HepG2 (cell line): ENCODE measurements at regions not wholly inside any gene's neighbourhood (a gene's known extent, or its start where the extent isn't known, plus 50 kb on each side); places are given as distances from the start of the nearest gene placed in this dataset.

Source experiments
- GATAD2A ChIP-seq: IDR thresholded peaks from 2 replicates; pipeline ENCODE4 v1.6.1; 2016
- KIAA2018 ChIP-seq: sonication (generic); formaldehyde crosslinking; IDR thresholded peaks from 2 replicates; pipeline ENCODE4 v1.5.0; 2020; ENCODE audit warnings: mild to moderate bottlenecking, missing genetic modification reagents, borderline replicate concordance
- NKX3-1 ChIP-seq: sonication (generic); formaldehyde crosslinking; IDR thresholded peaks from 2 replicates; pipeline ENCODE4 v1.5.0; 2020; ENCODE audit warnings: missing genetic modification reagents
- THAP8 ChIP-seq: sonication (generic); formaldehyde crosslinking; IDR thresholded peaks from 2 replicates; pipeline ENCODE4 v1.5.1; 2020; ENCODE audit warnings: missing genetic modification reagents, mild to moderate bottlenecking, borderline replicate concordance
- TF ChIP-seq, protein P1 (sequence below): sonication (generic); formaldehyde crosslinking; IDR thresholded peaks from 2 replicates; pipeline ENCODE4 v1.8.0; 2022; ENCODE audit warnings: missing genetic modification reagents, mild to moderate bottlenecking, borderline replicate concordance

DNA sequence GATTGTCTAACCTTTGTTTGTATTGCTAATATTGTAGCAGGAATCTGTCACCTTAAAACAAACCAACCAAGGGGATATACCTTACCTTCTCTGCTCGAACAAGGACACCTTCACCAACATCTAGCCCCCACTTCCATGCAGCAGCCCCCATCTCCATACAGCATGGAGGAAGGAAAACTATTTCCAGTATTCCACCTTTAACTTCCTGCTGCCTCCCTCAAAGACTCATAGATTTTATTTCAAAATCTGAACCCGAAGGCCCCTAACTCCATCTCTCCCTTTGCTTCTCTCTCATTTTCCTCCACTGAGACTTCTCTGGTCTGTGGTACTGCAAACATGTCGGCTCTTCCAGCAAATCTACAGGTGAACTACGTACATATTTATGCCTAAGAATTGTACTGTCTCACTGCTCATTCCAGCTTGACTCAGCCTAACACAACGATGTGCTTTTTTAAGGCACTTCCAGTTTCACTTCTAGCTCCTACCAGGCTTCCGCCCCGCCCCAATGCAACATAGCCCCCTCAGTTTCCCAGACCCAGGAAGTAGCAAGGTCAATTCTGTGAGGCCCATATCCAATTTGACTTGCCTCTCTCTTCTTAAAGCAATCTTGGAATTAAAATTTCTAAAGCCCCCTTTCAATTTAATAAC lies 70.7 kb upstream of the RNF38 start (continued):
- no peak for TF ChIP-seq NKX3-1 (CRISPR knock-in tag)
- no peak for TF ChIP-seq KIAA2018
- TF ChIP-seq THAP8 (CRISPR knock-in tag), result no peak
- TF ChIP-seq, protein P1, sequence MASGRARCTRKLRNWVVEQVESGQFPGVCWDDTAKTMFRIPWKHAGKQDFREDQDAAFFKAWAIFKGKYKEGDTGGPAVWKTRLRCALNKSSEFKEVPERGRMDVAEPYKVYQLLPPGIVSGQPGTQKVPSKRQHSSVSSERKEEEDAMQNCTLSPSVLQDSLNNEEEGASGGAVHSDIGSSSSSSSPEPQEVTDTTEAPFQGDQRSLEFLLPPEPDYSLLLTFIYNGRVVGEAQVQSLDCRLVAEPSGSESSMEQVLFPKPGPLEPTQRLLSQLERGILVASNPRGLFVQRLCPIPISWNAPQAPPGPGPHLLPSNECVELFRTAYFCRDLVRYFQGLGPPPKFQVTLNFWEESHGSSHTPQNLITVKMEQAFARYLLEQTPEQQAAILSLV (CRISPR knock-in tag), result no peak
- TF ChIP-seq GATAD2A, result no peak
